ENCODE measurements at regions not wholly inside any gene's neighbourhood (a gene's known extent, or its start where the extent isn't known, plus 50 kb on each side); places are given as distances from the start of the nearest gene placed in this dataset.

DNA sequence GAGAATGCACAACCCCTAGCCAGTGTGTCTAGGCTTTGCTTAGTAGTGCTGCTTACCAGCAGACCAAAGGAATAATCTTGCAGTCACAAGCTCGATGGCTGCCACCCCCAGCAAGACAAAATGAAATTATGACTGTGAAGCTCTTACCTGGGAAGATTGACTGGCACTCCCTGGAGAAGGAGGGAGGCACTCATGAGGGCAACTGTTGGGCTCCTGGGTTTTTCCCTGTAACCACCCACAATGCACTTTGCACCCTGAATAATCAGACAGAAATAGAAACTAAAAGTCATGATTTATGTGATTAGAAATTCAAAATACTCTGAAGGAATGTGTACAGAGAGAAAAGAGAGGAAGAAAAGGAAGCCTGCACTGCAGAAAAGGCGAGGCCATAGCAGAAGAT lies 144.3 kb upstream of the DGKB start:
- TF ChIP-seq CTCF (IDR thresholded peaks at IDR 0.05) (no peak), POLR2A (IDR thresholded peaks at IDR 0.05) (no peak), POLR2AphosphoS5 (IDR thresholded peaks at IDR 0.05; ENCODE audit: insufficient read depth in 1 of 2, low read depth in 1 of 2) (no peak)

All from vagina (tissue), 2 donors.